SKM-1 (cell line): ENCODE measurements at regions not wholly inside any gene's neighbourhood (a gene's known extent, or its start where the extent isn't known, plus 50 kb on each side); places are given as distances from the start of the nearest gene placed in this dataset.
"Not testable (repeated sequence)": the region's sequence is repeated elsewhere in the genome, so short reads cannot be mapped to it uniquely, and the experiment has no call there.

Experiments
- DNase-seq: peaks from one replicate; lab custom pipeline; 2025; ENCODE audit not compliant: unreplicated experiment; lab: John Stamatoyannopoulos, UW

GRCh38 chr10:129213256-129213655 is 253.8 kb upstream of the MGMT start:
- DNase-seq: no peak

DNA sequence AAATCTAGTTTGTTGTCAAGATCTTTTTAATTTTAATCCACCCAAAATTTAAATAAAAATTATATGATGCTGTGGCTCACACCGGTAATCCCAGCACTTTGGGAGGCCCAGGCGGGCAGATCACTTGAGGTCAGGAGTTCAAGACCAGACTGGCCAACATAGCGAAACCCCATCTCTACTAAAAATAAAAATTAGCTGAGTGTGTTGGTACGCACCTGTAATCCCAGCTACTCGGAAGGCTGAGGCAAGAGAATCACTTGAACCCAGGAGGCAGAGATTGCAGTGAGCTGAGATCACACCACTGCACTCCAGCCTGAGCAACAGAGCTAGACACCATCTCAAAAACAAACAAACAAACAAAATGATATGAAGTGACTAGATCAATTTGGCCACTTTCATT is 253.0 kb upstream of the MGMT start:
- not testable (repeated sequence) for DNase-seq

- no peak for DNase-seq
Observed at GRCh38 chr10:129219364-129219763, 247.7 kb upstream of the MGMT start.

GRCh38 chr10:129222436-129222835 is 244.6 kb upstream of the MGMT start:
- no peak for DNase-seq

DNA sequence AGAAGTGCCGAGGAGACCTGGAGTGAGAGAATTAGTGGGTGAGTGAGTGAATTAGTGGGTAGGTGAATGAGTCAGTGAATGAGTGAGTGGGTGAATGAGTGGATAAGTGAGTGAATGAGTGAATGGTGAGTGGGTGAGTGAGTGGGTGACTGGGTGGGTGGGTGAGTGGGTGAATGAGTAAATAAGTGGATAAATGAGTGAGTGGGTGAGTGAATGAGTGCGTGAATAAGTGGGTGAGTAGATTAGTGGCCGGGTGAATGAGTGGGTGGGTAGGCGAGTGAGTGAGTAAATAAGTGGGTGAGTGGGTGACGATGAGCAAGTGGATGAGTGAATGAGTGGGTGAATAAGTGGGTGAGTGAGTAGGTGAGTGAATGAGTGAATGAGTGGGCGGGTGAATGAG is 243.7 kb upstream of the MGMT start:
- DNase-seq: no peak

DNA sequence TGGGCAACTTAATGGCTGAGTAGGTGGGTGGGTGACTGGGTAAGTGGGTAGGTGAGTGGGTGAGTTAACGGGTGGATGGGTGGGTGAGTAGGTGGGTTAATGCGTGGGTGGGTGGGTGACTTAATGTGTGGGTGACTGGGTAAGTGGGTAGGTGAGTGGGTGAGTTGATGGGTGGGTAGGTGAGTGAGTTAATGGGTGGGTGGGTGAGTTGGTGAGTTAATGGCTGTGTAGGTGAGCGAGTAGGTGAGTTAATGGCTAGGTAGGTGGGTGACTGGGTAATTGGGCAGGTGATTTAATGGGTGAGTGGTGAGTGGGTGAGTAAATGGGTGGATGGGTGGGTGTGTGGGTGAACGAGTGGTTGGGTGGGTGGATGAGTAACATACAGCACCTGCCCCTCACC is 243.0 kb upstream of the MGMT start:
- no peak for DNase-seq

DNA sequence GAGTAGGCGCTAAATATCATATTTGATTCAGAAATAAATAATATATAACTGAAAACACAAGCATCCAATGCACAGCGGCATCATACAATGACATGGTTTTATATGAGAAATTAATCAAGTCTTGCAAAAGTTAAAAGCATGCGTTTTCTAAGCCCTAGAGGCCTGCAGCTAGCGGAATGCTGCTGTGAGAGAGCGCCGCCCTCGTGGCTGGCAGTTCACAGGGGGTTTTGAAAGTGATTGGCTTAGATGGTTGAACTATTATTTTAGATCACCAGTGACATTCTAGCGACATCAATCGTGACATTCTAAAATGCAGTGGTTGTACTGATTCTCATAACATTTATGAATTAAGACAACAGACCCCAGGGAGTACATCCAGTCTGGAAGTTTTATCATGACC is 235.2 kb upstream of the MGMT start:
- DNase-seq: no peak

- DNase-seq: no peak
Observed at GRCh38 chr10:129233351-129234148, 233.5 kb upstream of the MGMT start.

GRCh38 chr10:129236274-129236691 is 230.8 kb upstream of the MGMT start:
- no peak for DNase-seq

- no peak for DNase-seq
Observed at GRCh38 chr10:129241461-129241860, 225.6 kb upstream of the MGMT start.

DNA sequence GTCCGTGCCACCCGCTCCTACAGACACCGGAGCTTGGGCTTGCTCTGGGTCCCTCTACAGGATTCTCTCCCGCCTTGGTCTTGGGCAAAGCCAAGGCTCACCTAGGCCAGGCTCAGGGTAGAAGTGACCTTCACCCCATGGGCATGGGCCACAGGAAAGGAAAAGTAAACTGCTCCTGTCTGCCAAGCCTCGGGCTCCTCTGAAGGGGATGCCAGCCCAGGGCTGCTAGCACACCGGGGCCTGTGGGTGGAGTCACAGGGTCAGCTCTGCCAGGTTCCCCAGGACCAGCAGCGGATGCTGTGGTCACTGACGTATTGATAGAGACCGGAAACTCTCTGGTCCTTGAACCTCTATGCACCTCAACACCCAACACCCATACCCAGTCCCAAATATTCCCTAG is 222.7 kb upstream of the MGMT start:
- no peak for DNase-seq

- DNase-seq: no peak
Observed at GRCh38 chr10:129244757-129245156, 222.3 kb upstream of the MGMT start.

GRCh38 chr10:129253161-129253864 is 213.7 kb upstream of the MGMT start:
- no peak for DNase-seq

GRCh38 chr10:129253865-129254179 is 213.2 kb upstream of the MGMT start:
- no peak for DNase-seq

DNA sequence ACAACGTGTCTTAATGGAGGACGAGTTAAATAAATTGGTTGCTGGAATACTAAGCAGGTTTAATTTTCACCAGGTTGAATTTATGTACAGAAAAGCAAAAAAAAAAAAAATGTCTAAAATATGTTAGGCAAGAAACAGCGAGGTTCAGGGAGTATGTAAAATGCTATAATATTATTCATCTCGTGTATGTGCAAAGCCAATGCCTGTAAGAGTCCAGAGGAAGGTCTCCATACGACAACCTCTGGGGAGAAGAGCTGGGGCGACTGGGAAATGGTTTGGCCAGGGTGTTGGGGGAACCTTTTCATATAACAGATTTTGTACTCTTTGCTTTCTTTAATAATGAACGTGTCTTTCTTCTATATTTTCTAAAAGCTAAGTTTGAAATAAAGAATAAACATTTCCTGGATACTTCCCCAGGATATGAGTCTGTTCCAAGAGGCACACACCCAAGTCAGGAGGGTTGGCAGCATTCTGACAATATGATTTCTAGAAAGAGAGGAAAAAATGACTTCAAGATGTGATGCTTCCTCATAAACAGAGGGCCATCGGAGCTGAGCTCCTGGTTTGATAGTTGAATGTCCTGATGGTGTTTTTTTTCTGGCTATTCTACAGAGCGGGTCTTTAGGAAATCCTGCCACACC is 208.6 kb upstream of the MGMT start:
- DNase-seq: no peak

- DNase-seq: no peak
Observed at GRCh38 chr10:129259128-129259815, 207.8 kb upstream of the MGMT start.

- no peak for DNase-seq
Observed at GRCh38 chr10:129272176-129272575, 194.9 kb upstream of the MGMT start.

GRCh38 chr10:129272866-129273650 is 194.0 kb upstream of the MGMT start:
- DNase-seq: no peak

DNA sequence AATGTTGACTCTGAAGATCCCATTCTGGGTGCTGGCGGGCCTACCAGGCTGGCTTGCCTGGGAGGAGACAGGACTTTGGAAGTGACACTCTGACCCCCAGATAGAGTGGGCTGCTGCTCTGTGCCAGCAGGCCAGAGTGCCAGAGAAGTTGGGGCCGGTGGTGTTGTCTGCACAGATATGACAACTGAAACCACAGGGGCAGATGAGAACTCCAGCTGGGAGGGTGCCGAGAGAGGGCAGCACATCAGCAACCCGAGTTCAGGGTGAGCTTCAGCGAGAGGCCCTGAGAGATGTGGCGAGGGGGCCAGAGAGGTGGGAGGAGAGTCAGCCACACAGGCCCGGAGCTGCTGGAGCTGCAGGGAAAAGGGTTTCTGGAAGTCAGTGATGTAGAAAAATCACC is 193.2 kb upstream of the MGMT start:
- DNase-seq: no peak

- DNase-seq: no peak
Observed at GRCh38 chr10:129274748-129275474, 192.1 kb upstream of the MGMT start.
